HepG2 (cell line): ENCODE measurements at regions not wholly inside any gene's neighbourhood (a gene's known extent, or its start where the extent isn't known, plus 50 kb on each side); places are given as distances from the start of the nearest gene placed in this dataset.

Source experiments
- E2F2 ChIP-seq: sonication (generic); formaldehyde crosslinking; IDR thresholded peaks from 2 replicates; pipeline ENCODE4 v1.4.0; 2020; ENCODE audit warnings: missing genetic modification reagents, borderline replicate concordance
- FOXA3 ChIP-seq: IDR thresholded peaks from 2 replicates; pipeline ENCODE4 v1.6.1; 2016; ENCODE audit warnings: missing genetic modification reagents, missing compliant biosample characterization
- GMEB1 ChIP-seq: sonication (generic); formaldehyde crosslinking; IDR thresholded peaks from 2 replicates; pipeline ENCODE4 v1.5.1; 2020; ENCODE audit warnings: missing genetic modification reagents, mild to moderate bottlenecking, borderline replicate concordance
- MED1 ChIP-seq: sonication (generic); formaldehyde crosslinking; IDR thresholded peaks from 2 replicates; pipeline ENCODE4 v1.4.0; 2020; ENCODE audit warnings: missing genetic modification reagents
- PCBP2 ChIP-seq: fragments of 200-400 bp; formaldehyde crosslinking; optimal IDR thresholded peaks from 2 replicates; pipeline ENCODE3; 2018; ENCODE audit warnings: low read length, low read depth; ENCODE audit not compliant: poor library complexity, severe bottlenecking
- POGZ ChIP-seq: sonication (generic); formaldehyde crosslinking; IDR thresholded peaks from 2 replicates; pipeline ENCODE4 v1.4.0; 2020; ENCODE audit warnings: mild to moderate bottlenecking, missing genetic modification reagents
- RCOR2 ChIP-seq: IDR thresholded peaks from 2 replicates; pipeline ENCODE4 v1.6.1; 2016; ENCODE audit warnings: missing biosample characterization, missing genetic modification reagents
- SIX1 ChIP-seq: sonication (generic); formaldehyde crosslinking; IDR thresholded peaks from 2 replicates; pipeline ENCODE4 v1.4.0; 2020; ENCODE audit warnings: missing genetic modification reagents, borderline replicate concordance
- THAP11 ChIP-seq: IDR thresholded peaks from 2 replicates; pipeline ENCODE4 v1.6.1; 2016; ENCODE audit warnings: missing biosample characterization, missing genetic modification reagents
- ZBTB10 ChIP-seq: sonication (generic); formaldehyde crosslinking; IDR thresholded peaks from 2 replicates; pipeline ENCODE4 v1.4.0; 2020; ENCODE audit warnings: missing genetic modification reagents, borderline replicate concordance
- ZNF136 ChIP-seq: sonication (generic); formaldehyde crosslinking; IDR thresholded peaks from 2 replicates; pipeline ENCODE4 v1.8.1; 2022; ENCODE audit warnings: low read depth, mild to moderate bottlenecking, moderate library complexity, missing genetic modification reagents
- ZNF501 ChIP-seq: sonication (generic); formaldehyde crosslinking; IDR thresholded peaks from 2 replicates; pipeline ENCODE4 v1.5.1; 2020; ENCODE audit warnings: mild to moderate bottlenecking, moderate library complexity, missing genetic modification reagents
- ZNF768 ChIP-seq: sonication (generic); formaldehyde crosslinking; IDR thresholded peaks from 2 replicates; pipeline ENCODE4 v1.4.0; 2020; ENCODE audit warnings: missing genetic modification reagents
- TF ChIP-seq, protein P1 (sequence below): sonication (generic); formaldehyde crosslinking; conservative IDR thresholded peaks from 2 replicates; pipeline ENCODE4 v1.4.0; 2020; ENCODE audit warnings: missing genetic modification reagents
- TF ChIP-seq, protein P2 (sequence below): sonication (generic); formaldehyde crosslinking; IDR thresholded peaks from 2 replicates; pipeline ENCODE4 v1.4.0; 2020; ENCODE audit warnings: missing genetic modification reagents, borderline replicate concordance
- TF ChIP-seq, protein P3 (sequence below): sonication (generic); formaldehyde crosslinking; IDR thresholded peaks from 2 replicates; pipeline ENCODE4 v1.5.0; 2020; ENCODE audit warnings: missing genetic modification reagents, mild to moderate bottlenecking, borderline replicate concordance

- TF ChIP-seq, protein P1, sequence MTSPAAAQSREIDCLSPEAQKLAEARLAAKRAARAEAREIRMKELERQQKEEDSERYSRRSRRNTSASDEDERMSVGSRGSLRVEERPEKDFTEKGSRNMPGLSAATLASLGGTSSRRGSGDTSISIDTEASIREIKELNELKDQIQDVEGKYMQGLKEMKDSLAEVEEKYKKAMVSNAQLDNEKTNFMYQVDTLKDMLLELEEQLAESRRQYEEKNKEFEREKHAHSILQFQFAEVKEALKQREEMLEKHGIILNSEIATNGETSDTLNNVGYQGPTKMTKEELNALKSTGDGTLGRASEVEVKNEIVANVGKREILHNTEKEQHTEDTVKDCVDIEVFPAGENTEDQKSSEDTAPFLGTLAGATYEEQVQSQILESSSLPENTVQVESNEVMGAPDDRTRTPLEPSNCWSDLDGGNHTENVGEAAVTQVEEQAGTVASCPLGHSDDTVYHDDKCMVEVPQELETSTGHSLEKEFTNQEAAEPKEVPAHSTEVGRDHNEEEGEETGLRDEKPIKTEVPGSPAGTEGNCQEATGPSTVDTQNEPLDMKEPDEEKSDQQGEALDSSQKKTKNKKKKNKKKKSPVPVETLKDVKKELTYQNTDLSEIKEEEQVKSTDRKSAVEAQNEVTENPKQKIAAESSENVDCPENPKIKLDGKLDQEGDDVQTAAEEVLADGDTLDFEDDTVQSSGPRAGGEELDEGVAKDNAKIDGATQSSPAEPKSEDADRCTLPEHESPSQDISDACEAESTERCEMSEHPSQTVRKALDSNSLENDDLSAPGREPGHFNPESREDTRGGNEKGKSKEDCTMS (CRISPR knock-in tag), result no peak
- TF ChIP-seq GMEB1 (CRISPR knock-in tag), result no peak
- TF ChIP-seq E2F2, result no peak
- TF ChIP-seq RCOR2 (CRISPR knock-in tag), result peak; percentile 76
- TF ChIP-seq, protein P2, sequence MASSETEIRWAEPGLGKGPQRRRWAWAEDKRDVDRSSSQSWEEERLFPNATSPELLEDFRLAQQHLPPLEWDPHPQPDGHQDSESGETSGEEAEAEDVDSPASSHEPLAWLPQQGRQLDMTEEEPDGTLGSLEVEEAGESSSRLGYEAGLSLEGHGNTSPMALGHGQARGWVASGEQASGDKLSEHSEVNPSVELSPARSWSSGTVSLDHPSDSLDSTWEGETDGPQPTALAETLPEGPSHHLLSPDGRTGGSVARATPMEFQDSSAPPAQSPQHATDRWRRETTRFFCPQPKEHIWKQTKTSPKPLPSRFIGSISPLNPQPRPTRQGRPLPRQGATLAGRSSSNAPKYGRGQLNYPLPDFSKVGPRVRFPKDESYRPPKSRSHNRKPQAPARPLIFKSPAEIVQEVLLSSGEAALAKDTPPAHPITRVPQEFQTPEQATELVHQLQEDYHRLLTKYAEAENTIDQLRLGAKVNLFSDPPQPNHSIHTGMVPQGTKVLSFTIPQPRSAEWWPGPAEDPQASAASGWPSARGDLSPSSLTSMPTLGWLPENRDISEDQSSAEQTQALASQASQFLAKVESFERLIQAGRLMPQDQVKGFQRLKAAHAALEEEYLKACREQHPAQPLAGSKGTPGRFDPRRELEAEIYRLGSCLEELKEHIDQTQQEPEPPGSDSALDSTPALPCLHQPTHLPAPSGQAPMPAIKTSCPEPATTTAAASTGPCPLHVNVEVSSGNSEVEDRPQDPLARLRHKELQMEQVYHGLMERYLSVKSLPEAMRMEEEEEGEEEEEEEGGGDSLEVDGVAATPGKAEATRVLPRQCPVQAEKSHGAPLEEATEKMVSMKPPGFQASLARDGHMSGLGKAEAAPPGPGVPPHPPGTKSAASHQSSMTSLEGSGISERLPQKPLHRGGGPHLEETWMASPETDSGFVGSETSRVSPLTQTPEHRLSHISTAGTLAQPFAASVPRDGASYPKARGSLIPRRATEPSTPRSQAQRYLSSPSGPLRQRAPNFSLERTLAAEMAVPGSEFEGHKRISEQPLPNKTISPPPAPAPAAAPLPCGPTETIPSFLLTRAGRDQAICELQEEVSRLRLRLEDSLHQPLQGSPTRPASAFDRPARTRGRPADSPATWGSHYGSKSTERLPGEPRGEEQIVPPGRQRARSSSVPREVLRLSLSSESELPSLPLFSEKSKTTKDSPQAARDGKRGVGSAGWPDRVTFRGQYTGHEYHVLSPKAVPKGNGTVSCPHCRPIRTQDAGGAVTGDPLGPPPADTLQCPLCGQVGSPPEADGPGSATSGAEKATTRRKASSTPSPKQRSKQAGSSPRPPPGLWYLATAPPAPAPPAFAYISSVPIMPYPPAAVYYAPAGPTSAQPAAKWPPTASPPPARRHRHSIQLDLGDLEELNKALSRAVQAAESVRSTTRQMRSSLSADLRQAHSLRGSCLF, result no peak
- TF ChIP-seq POGZ (CRISPR knock-in tag), result peak; percentile 72; the same call in 1 of the 2 replicates
- TF ChIP-seq, protein P3, sequence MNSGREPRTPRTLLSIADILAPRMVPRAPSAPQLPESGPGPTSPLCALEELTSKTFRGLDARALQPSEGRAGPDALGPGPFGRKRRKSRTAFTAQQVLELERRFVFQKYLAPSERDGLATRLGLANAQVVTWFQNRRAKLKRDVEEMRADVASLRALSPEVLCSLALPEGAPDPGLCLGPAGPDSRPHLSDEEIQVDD, result no peak
- TF ChIP-seq SIX1 (CRISPR knock-in tag), result peak; percentile 20; the same call in 1 of the 2 replicates
- no peak for TF ChIP-seq ZNF501 (CRISPR knock-in tag)
- TF ChIP-seq MED1 (CRISPR knock-in tag), result 0 out of 2 replicates have a peak, but pooled peaks have one; percentile 31
- TF ChIP-seq ZNF136 (CRISPR knock-in tag), result no peak
- peak; percentile 32; the same call in 1 of the 2 replicates for TF ChIP-seq ZNF768
- TF ChIP-seq PCBP2, result no peak
- no peak for TF ChIP-seq ZBTB10 (CRISPR knock-in tag)
- TF ChIP-seq FOXA3, result peak; percentile 73
- TF ChIP-seq THAP11, result peak; percentile 34; the same call in 1 of the 2 replicates
Measured at GRCh38 chr13:50241479-50241878, 226.2 kb downstream of the KCNRG start (continued).
